SK-N-SH (cell line): ENCODE measurements at regions not wholly inside any gene's neighbourhood (a gene's known extent, or its start where the extent isn't known, plus 50 kb on each side); places are given as distances from the start of the nearest gene placed in this dataset.
A peak's percentile ranks its signal among the peaks of the same experiment; 100 is the strongest.

Experiments used
- CTCF ChIA-PET: fragments of 300-600, 350-600 bp; formaldehyde crosslinking; extraction: SDS; loops from one replicate; lab custom pipeline; 2021; lab: Yijun Ruan, JAX
- POLR2A ChIA-PET: fragments of 350-600 bp; sonication (Branson Sonifier 250); formaldehyde crosslinking; extraction: SDS; loops from one replicate; lab custom pipeline; 2020; ENCODE audit warnings: antibody characterized with exemption, inconsistent platforms; lab: Yijun Ruan, JAX
- DNase-seq: peaks from one replicate; pipeline ENCODE4 v3.0.0; 2012
- H2AFZ ChIP-seq: fragments of 200-600 bp; sonication (generic); 2 replicates; pipeline ENCODE4 v1.8.1; 2016; ENCODE audit warnings: antibody characterized with exemption, mild to moderate bottlenecking, low read depth
- H3F3A ChIP-seq: fragments of 200-600 bp; sonication (generic); replicated peaks from 2 replicates; pipeline ENCODE3; 2016; ENCODE audit warnings: antibody characterized with exemption, mild to moderate bottlenecking; ENCODE audit not compliant: insufficient read depth
- H3K27ac ChIP-seq, 2 experiments: fragments of 200-500 bp in 1 of 2; fragments of 200-600 bp in 1 of 2; sonication (Bioruptor generic) in 1 of 2; sonication (generic), shearing (Covaris generic) in 1 of 2; 2 replicates each; pipeline versions ENCODE4 v1.5.1 to v1.6.1; 2014 to 2016; ENCODE audit warnings: low read depth in 2 of 2, inconsistent platforms in 1 of 2, low read length in 1 of 2, mild to moderate bottlenecking in 1 of 2, mixed read lengths in 1 of 2
- H3K27me3 ChIP-seq: fragments of 200-600 bp; sonication (generic), shearing (Covaris generic); 2 replicates; pipeline ENCODE4 v1.6.1; 2016; ENCODE audit warnings: mixed run types; ENCODE audit not compliant: insufficient read depth
- H3K36me3 ChIP-seq, 2 experiments: fragments of 200-500 bp in 1 of 2; fragments of 200-600 bp in 1 of 2; sonication (Bioruptor generic) in 1 of 2; sonication (generic) in 1 of 2; replicated peaks in 1 of 2; 2 replicates each; pipeline versions ENCODE3 to v1.5.1; 2014 to 2016; ENCODE audit warnings: low read length in 1 of 2, mild to moderate bottlenecking in 1 of 2; ENCODE audit not compliant: insufficient read depth in 2 of 2, control insufficient read depth in 1 of 2
- H3K4me1 ChIP-seq, 2 experiments: fragments of 200-500 bp in 1 of 2; fragments of 200-600 bp in 1 of 2; sonication (Bioruptor generic) in 1 of 2; sonication (generic), shearing (Covaris generic) in 1 of 2; 2 replicates each; pipeline versions ENCODE4 v1.5.1 to v1.6.1; 2014 to 2016; ENCODE audit warnings: low read depth in 1 of 2, low read length in 1 of 2, mixed run types in 1 of 2; ENCODE audit not compliant: insufficient read depth in 2 of 2, control insufficient read depth in 1 of 2
- H3K4me2 ChIP-seq: fragments of 200-600 bp; sonication (generic), shearing (Covaris generic); 2 replicates; pipeline ENCODE4 v1.6.1; 2017; ENCODE audit warnings: mixed run types
- H3K4me3 ChIP-seq, 2 experiments: fragments of 200-500 bp in 1 of 2; fragments of 200-600 bp in 1 of 2; sonication (Bioruptor generic) in 1 of 2; sonication (generic), shearing (Covaris generic) in 1 of 2; 2 replicates each; pipeline versions ENCODE4 v1.5.1 to v1.8.1; 2014 to 2016; ENCODE audit warnings: low read depth in 2 of 2, inconsistent platforms in 1 of 2, low read length in 1 of 2, mild to moderate bottlenecking in 1 of 2, mixed read lengths in 1 of 2, moderate library complexity in 1 of 2
- H3K79me2 ChIP-seq: fragments of 200-600 bp; sonication (generic); 2 replicates; pipeline ENCODE4 v1.8.1; 2017; ENCODE audit warnings: mild to moderate bottlenecking; ENCODE audit not compliant: insufficient read depth
- H3K9ac ChIP-seq: fragments of 200-600 bp; sonication (generic); 2 replicates; pipeline ENCODE4 v1.6.1; 2017; ENCODE audit warnings: mixed run types
- H3K9me2 ChIP-seq: fragments of 200-600 bp; sonication (generic); 2 replicates; pipeline ENCODE4 v1.6.1; 2017; ENCODE audit warnings: mixed run types
- H3K9me3 ChIP-seq: fragments of 200-600 bp; sonication (generic); 2 replicates; pipeline ENCODE4 v1.6.1; 2017; ENCODE audit warnings: mixed run types, mild to moderate bottlenecking, moderate library complexity
- H4K20me1 ChIP-seq: fragments of 200-600 bp; sonication (generic); 2 replicates; pipeline ENCODE4 v1.6.1; 2017; ENCODE audit warnings: mild to moderate bottlenecking, mixed run types; ENCODE audit not compliant: insufficient read depth
- CHD2 ChIP-seq: fragments of 150-350 bp; IDR thresholded peaks from 2 replicates; pipeline ENCODE4 v1.6.1; 2018; ENCODE audit warnings: low read length; ENCODE audit not compliant: partially characterized antibody
- EP300 ChIP-seq, 2 experiments: IDR thresholded peaks; 2 replicates each; pipeline versions ENCODE4 v1.4.0 to v1.6.1; 2012; ENCODE audit warnings: borderline replicate concordance in 1 of 2, low read depth in 1 of 2, low read length in 1 of 2
- FOSL2 ChIP-seq: IDR thresholded peaks from 2 replicates; pipeline ENCODE4 v1.4.0; 2012; ENCODE audit warnings: low read depth, mild to moderate bottlenecking, moderate library complexity, borderline replicate concordance
- FOXJ3 ChIP-seq: sonication (generic); formaldehyde crosslinking; IDR thresholded peaks from 2 replicates; pipeline ENCODE4 v1.5.1; 2020; ENCODE audit warnings: mild to moderate bottlenecking, missing genetic modification reagents
- GABPA ChIP-seq: IDR thresholded peaks from 2 replicates; pipeline ENCODE4 v1.4.0; 2012; ENCODE audit warnings: low read depth, mild to moderate bottlenecking
- IRF3 ChIP-seq: fragments of 150-350 bp; IDR thresholded peaks from 2 replicates; pipeline ENCODE4 v1.6.1; 2016; ENCODE audit warnings: mild to moderate bottlenecking, low read depth, low read length
- MAX ChIP-seq: IDR thresholded peaks from 2 replicates; pipeline ENCODE4 v1.4.0; 2012; ENCODE audit warnings: low read depth
- MEF2A ChIP-seq: IDR thresholded peaks from 2 replicates; pipeline ENCODE4 v1.4.0; 2012; ENCODE audit warnings: low read depth, borderline replicate concordance
- NFIC ChIP-seq: IDR thresholded peaks from 2 replicates; pipeline ENCODE4 v1.4.0; 2012; ENCODE audit warnings: borderline replicate concordance
- PBX3 ChIP-seq: IDR thresholded peaks from 2 replicates; pipeline ENCODE4; 2012
- POLR2AphosphoS5 ChIP-seq: IDR thresholded peaks from 2 replicates; pipeline ENCODE4 v1.6.1; 2012; ENCODE audit warnings: low read depth, low read length
- RAD21 ChIP-seq: IDR thresholded peaks from 2 replicates; pipeline ENCODE4 v1.6.1; 2012; ENCODE audit warnings: mild to moderate bottlenecking, low read length
- RXRA ChIP-seq: IDR thresholded peaks from 2 replicates; pipeline ENCODE4 v1.4.0; 2012; ENCODE audit warnings: low read depth, mild to moderate bottlenecking, borderline replicate concordance
- TEAD4 ChIP-seq: IDR thresholded peaks from 2 replicates; pipeline ENCODE4 v1.4.0; 2012; ENCODE audit warnings: mild to moderate bottlenecking, borderline replicate concordance; ENCODE audit not compliant: insufficient read depth
- USF1 ChIP-seq: IDR thresholded peaks from 2 replicates; pipeline ENCODE4 v1.4.0; 2012; ENCODE audit warnings: low read depth, borderline replicate concordance
- USF2 ChIP-seq: fragments of 150-350 bp; IDR thresholded peaks from 2 replicates; pipeline ENCODE4 v1.6.1; 2017; ENCODE audit warnings: antibody characterized with exemption, low read length, low read depth, borderline replicate concordance
- WGBS: methylation state at CpG from one replicate; pipeline ENCODE4 v1.1.6; 2017; ENCODE audit warnings: low lambda C conversion rate; 5-methylcytosine and 5-hydroxymethylcytosine counted together

- Histone ChIP-seq H3K9ac (no peak overlapping the region), H3K4me2 (no peak overlapping the region), H3F3A (no peaks in the 10 kb centered on the region), H3K4me1 (no peaks in the 10 kb centered on the region), H3K79me2 (no peaks in the 10 kb centered on the region), H3K27me3 (no peaks in the 10 kb centered on the region), H3K4me3 (no peak overlapping the region), H3K36me3 (no peaks in the 10 kb centered on the region), H3K9me3 (no peaks in the 10 kb centered on the region), H3K27ac (no peak overlapping the region), H3K9me2 (no peaks in the 10 kb centered on the region), H4K20me1 (no peaks in the 10 kb centered on the region), H2AFZ (no peak overlapping the region)
- 81% methylated on average over 1 of the region's 1 CpG for WGBS
- no peak for DNase-seq
- ChIA-PET CTCF (no interaction called here), POLR2A (no interaction called here)
- TF ChIP-seq FOSL2 (0 out of 2 replicates have a peak, but pooled peaks have one; percentile 5), FOXJ3 (CRISPR knock-in tag) (no peak)
These were observed 91.1 kb upstream of the ANKRD50 start for GRCh38 chr4:124803641-124804040.

- no peaks in the 10 kb centered on the region for H3K27me3 ChIP-seq
- no peak for DNase-seq
- H3K27ac ChIP-seq = no peak overlapping the region
- H3K36me3 ChIP-seq = no peaks in the 10 kb centered on the region
- ChIA-PET CTCF (no interaction called here), POLR2A (no interaction called here)
- H3K4me1 ChIP-seq = no peaks in the 10 kb centered on the region
- H3K4me2 ChIP-seq = no peak overlapping the region
- no peaks in the 10 kb centered on the region for H3F3A ChIP-seq
- no peaks in the 10 kb centered on the region for H3K9me3 ChIP-seq
- no peaks in the 10 kb centered on the region for H3K79me2 ChIP-seq
- WGBS = 18% methylated on average over 1 of the region's 1 CpG
- H3K4me3 ChIP-seq = no peak overlapping the region
- H3K9ac ChIP-seq = no peak overlapping the region
- H2AFZ ChIP-seq = no peak overlapping the region
- TF ChIP-seq USF1 (no peak), IRF3 (no peak), RXRA (no peak), CHD2 (no peak), MAX (no peak), PBX3 (no peak), TEAD4 (no peak), GABPA (no peak), NFIC (no peak), FOSL2 (no peak), USF2 (no peak), EP300 (IDR thresholded peaks at IDR 0.05; ENCODE audit: borderline replicate concordance in 1 of 2, low read depth in 1 of 2, low read length in 1 of 2) (no peak), POLR2AphosphoS5 (no peak), MEF2A (no peak), RAD21 (no peak)
- no peaks in the 10 kb centered on the region for H4K20me1 ChIP-seq
- no peaks in the 10 kb centered on the region for H3K9me2 ChIP-seq
These were observed 90.5 kb upstream of the ANKRD50 start for GRCh38 chr4:124803026-124803425.
